Endothelial cell of umbilical vein (primary cell): ENCODE measurements at regions not wholly inside any gene's neighbourhood (a gene's known extent, or its start where the extent isn't known, plus 50 kb on each side); places are given as distances from the start of the nearest gene placed in this dataset.

ENCODE experiments used
- BruUV-seq: library from RNA; stranded (reverse); fragments of 400-500 nt; replicated peaks from 2 replicates; lab custom pipeline; 2021; lab: Mats Ljungman, UMichigan
- CTCF ChIA-PET: fragments of 300-600, 350-600 bp; sonication (Branson Sonifier 250); formaldehyde crosslinking; loops from one replicate; lab custom pipeline; 2021; ENCODE audit warnings: antibody characterized with exemption, inconsistent platforms; lab: Charles Lee
- POLR2A ChIA-PET: fragments of 300-600, 350-600 bp; sonication (Branson Sonifier 250); formaldehyde crosslinking; loops from one replicate; lab custom pipeline; 2021; ENCODE audit warnings: antibody characterized with exemption, inconsistent platforms; lab: Charles Lee
- DNase-seq: peaks from one replicate; pipeline ENCODE4 v3.0.0-alpha.2; 2011; ENCODE audit warnings: low read depth, low spot score
- FAIRE-seq: peaks from 2 replicates; lab custom pipeline; 2011; peaks lifted over from hg19 to GRCh38; lab: Jason Lieb, UNC
- H2AFZ ChIP-seq: 2 replicates; pipeline ENCODE4 v1.6.0; 2012; ENCODE audit warnings: low read depth, low read length, control low read depth, inconsistent platforms
- H3K27ac ChIP-seq: 2 replicates; pipeline ENCODE4 v1.5.1; 2011; ENCODE audit warnings: low read depth, mild to moderate bottlenecking, control low read depth, low read length, moderate library complexity; ENCODE audit not compliant: insufficient read depth
- H3K27me3 ChIP-seq, 2 experiments: 2 replicates each; pipeline versions ENCODE4 v1.6.0 to v1.6.1; 2011; ENCODE audit warnings: low read length in 2 of 2, mixed read lengths in 1 of 2; ENCODE audit not compliant: control insufficient read depth in 2 of 2, insufficient read depth in 2 of 2
- H3K36me3 ChIP-seq, 2 experiments: 2 replicates in 1 of 2; 3 replicates in 1 of 2; pipeline ENCODE4 v1.5.1; 2011; ENCODE audit warnings: low read length in 2 of 2, mild to moderate bottlenecking in 1 of 2, moderate library complexity in 1 of 2; ENCODE audit not compliant: control insufficient read depth in 2 of 2, insufficient read depth in 2 of 2; ENCODE audit errors: extremely low read depth in 1 of 2
- H3K4me1 ChIP-seq: 3 replicates; pipeline ENCODE4 v1.5.1; 2011; ENCODE audit warnings: mild to moderate bottlenecking, low read length; ENCODE audit not compliant: control insufficient read depth, insufficient read depth; ENCODE audit errors: extremely low read depth
- H3K4me2 ChIP-seq: 2 replicates; pipeline ENCODE4 v1.6.1; 2011; ENCODE audit warnings: low read length, control low read depth, mixed read lengths; ENCODE audit not compliant: insufficient read depth
- H3K4me3 ChIP-seq, 3 experiments: fragments of 200-600 bp in 1 of 3; sonication (generic), shearing (Covaris generic) in 1 of 3; replicated peaks in 1 of 3; 2 replicates each; pipeline ENCODE4 v1.5.1; 2011 to 2016; ENCODE audit warnings: control low read depth in 3 of 3, low read length in 3 of 3, mild to moderate bottlenecking in 2 of 3, inconsistent platforms in 1 of 3, low read depth in 1 of 3, moderate library complexity in 1 of 3; ENCODE audit not compliant: insufficient read depth in 1 of 3
- H3K79me2 ChIP-seq: 2 replicates; pipeline ENCODE4 v1.6.0; 2012; ENCODE audit warnings: low read length, inconsistent platforms; ENCODE audit not compliant: control insufficient read depth, insufficient read depth
- H3K9ac ChIP-seq: replicated peaks from 2 replicates; pipeline ENCODE3; 2011; ENCODE audit warnings: low read length, control low read depth; ENCODE audit not compliant: insufficient read depth; ENCODE audit errors: extremely low read depth
- H3K9me1 ChIP-seq: replicated peaks from 3 replicates; pipeline ENCODE4 v1.6.0; 2011; ENCODE audit warnings: mild to moderate bottlenecking, low read length; ENCODE audit not compliant: control insufficient read depth, insufficient read depth; ENCODE audit errors: extremely low read depth
- H3K9me3 ChIP-seq: replicated peaks from 2 replicates; pipeline ENCODE4 v1.5.1; 2012; ENCODE audit warnings: low read length, inconsistent platforms; ENCODE audit not compliant: control insufficient read depth, insufficient read depth
- H4K20me1 ChIP-seq: replicated peaks from 2 replicates; pipeline ENCODE3; 2011; ENCODE audit warnings: mild to moderate bottlenecking, low read length; ENCODE audit not compliant: control insufficient read depth, insufficient read depth; ENCODE audit errors: extremely low read depth
- EZH2 ChIP-seq: IDR thresholded peaks from 2 replicates; pipeline ENCODE4 v1.6.1; 2012; ENCODE audit warnings: borderline replicate concordance, low read depth, mild to moderate bottlenecking, moderate library complexity, low read length, inconsistent platforms; ENCODE audit not compliant: severe bottlenecking
- FOS ChIP-seq: IDR thresholded peaks from 2 replicates; pipeline ENCODE4 v1.6.1; 2011; ENCODE audit warnings: mild to moderate bottlenecking, low read length, moderate library complexity, borderline replicate concordance; ENCODE audit not compliant: insufficient read depth
- GATA2 ChIP-seq: IDR thresholded peaks from 2 replicates; pipeline ENCODE4 v1.7.0; 2011; ENCODE audit warnings: low read depth, mild to moderate bottlenecking, moderate library complexity, mixed read lengths, low read length; ENCODE audit not compliant: insufficient read length, insufficient read depth
- JUN ChIP-seq: IDR thresholded peaks from 2 replicates; pipeline ENCODE4 v1.6.1; 2011; ENCODE audit warnings: borderline replicate concordance, low read depth; ENCODE audit not compliant: insufficient read length, insufficient read depth
- MYC ChIP-seq: IDR thresholded peaks from one replicate; pipeline ENCODE4 v1.6.1; 2011; ENCODE audit warnings: mild to moderate bottlenecking, low read depth, low read length
- POLR2A ChIP-seq: IDR thresholded peaks from 2 replicates; pipeline ENCODE4 v1.6.1; 2012; ENCODE audit warnings: low read depth, mild to moderate bottlenecking, control low read depth, low read length
- POLR2AphosphoS5 ChIP-seq: IDR thresholded peaks from 2 replicates; pipeline ENCODE4 v1.6.1; 2012; ENCODE audit warnings: low read depth, mild to moderate bottlenecking, control low read depth, low read length, moderate library complexity; ENCODE audit not compliant: insufficient read depth
- dilution Hi-C: fragments of 300-500 bp; cut with MboI; formaldehyde crosslinking; loops from one replicate; pipeline ENCODE4 v1.15.0; 2019; ENCODE audit warnings: low sequenced_read_pairs; ENCODE audit not compliant: extremely low pct_ligation_motif_present
- intact Hi-C: fragments of 100-400 bp; cut with micrococcal nuclease; formaldehyde crosslinking; loops from one replicate; pipeline ENCODE4 v1.10.0; 2022
- TF ChIP-seq, protein P1 (sequence below): IDR thresholded peaks from 2 replicates; pipeline ENCODE4 v1.6.1; 2011; ENCODE audit not compliant: insufficient read depth, insufficient read length
- TF ChIP-seq, protein P2 (sequence below), 2 donors: IDR thresholded peaks; 1 replicate in 1 of 2; 2 replicates in 1 of 2; pipeline ENCODE4 v1.5.1; 2011; ENCODE audit warnings: low read length in 2 of 2, mild to moderate bottlenecking in 2 of 2, moderate library complexity in 2 of 2, control low read depth in 1 of 2, inconsistent platforms in 1 of 2, low read depth in 1 of 2; ENCODE audit not compliant: insufficient read depth in 1 of 2; ENCODE audit errors: extremely low read depth in 1 of 2

DNA sequence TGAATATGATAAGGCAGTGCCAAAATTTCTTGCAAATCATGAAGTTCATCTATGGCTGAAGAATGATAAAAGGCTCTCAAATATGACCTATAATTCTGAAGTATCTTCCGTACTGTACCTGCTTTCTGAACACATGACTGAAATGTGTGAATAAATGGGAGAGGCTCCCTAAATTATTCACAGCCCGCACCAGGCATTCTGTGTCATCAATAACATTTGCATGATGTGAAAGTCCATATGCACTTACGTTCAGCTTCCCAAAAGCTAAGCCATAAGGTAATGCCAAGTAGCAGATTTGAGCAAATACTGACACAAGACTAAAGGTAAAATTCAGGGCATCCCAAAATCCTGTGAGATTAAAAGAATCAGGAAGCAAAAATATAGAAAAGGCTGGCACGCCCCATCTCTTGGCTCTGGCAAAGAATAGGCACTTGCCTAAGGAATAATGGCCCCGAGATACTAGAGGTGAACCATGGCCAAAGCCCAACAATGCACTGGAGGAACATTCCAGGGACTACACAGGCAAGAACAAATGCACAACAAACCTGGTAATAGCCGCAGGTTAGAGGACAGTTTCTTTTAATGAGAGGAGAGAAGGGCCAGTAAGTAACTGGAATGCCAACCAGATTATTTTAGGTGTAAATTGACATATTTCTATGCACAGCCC lies 280.5 kb downstream of the IPMK start:
- dilution Hi-C loops, result no loop called here
- no peak overlapping the region for H3K4me3 ChIP-seq

More for the DNA sequence above, 280.5 kb downstream of the IPMK start:
- no peaks in the 10 kb centered on the region for H3K36me3 ChIP-seq
- H3K4me1 ChIP-seq, result no peaks in the 10 kb centered on the region
- intact Hi-C loops, result no loop called here
- no peak overlapping the region for H2AFZ ChIP-seq
- TF ChIP-seq GATA2, result no peak
- no peak for TF ChIP-seq MYC
- TF ChIP-seq JUN, result no peak
- no peak for TF ChIP-seq POLR2AphosphoS5
- TF ChIP-seq POLR2A, result no peak
- TF ChIP-seq, protein P1, sequence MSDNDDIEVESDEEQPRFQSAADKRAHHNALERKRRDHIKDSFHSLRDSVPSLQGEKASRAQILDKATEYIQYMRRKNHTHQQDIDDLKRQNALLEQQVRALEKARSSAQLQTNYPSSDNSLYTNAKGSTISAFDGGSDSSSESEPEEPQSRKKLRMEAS, result no peak
- TF ChIP-seq, protein P2, sequence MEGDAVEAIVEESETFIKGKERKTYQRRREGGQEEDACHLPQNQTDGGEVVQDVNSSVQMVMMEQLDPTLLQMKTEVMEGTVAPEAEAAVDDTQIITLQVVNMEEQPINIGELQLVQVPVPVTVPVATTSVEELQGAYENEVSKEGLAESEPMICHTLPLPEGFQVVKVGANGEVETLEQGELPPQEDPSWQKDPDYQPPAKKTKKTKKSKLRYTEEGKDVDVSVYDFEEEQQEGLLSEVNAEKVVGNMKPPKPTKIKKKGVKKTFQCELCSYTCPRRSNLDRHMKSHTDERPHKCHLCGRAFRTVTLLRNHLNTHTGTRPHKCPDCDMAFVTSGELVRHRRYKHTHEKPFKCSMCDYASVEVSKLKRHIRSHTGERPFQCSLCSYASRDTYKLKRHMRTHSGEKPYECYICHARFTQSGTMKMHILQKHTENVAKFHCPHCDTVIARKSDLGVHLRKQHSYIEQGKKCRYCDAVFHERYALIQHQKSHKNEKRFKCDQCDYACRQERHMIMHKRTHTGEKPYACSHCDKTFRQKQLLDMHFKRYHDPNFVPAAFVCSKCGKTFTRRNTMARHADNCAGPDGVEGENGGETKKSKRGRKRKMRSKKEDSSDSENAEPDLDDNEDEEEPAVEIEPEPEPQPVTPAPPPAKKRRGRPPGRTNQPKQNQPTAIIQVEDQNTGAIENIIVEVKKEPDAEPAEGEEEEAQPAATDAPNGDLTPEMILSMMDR (IDR thresholded peaks at IDR 0.05; ENCODE audit: extremely low read depth in 1 of 2, insufficient read depth in 1 of 2, low read depth in 1 of 2, low read length in 2 of 2), result no peak
- TF ChIP-seq FOS, result no peak
- no peak for TF ChIP-seq EZH2
- CTCF ChIA-PET, result no interaction called here
- H3K27ac ChIP-seq, result no peak overlapping the region
- H3K27me3 ChIP-seq, result no peaks in the 10 kb centered on the region
- H3K9me1 ChIP-seq, result no peaks in the 10 kb centered on the region
- H3K9ac ChIP-seq, result no peak overlapping the region
- H3K4me2 ChIP-seq, result no peak overlapping the region
- no peaks in the 10 kb centered on the region for H3K9me3 ChIP-seq
- H3K79me2 ChIP-seq, result no peaks in the 10 kb centered on the region
- no TSS peak for BruUV-seq
- FAIRE-seq (no peak), DNase-seq (no peak)
- POLR2A ChIA-PET, result no interaction called here
- H4K20me1 ChIP-seq, result no peaks in the 10 kb centered on the region
